GM21825 (cell line): ENCODE measurements at regions not wholly inside any gene's neighbourhood (a gene's known extent, or its start where the extent isn't known, plus 50 kb on each side); places are given as distances from the start of the nearest gene placed in this dataset.

Experiments used
- ATAC-seq: cut with Tn5 transposase; IDR thresholded peaks from one replicate; pipeline ENCODE4 v1.9.1; 2021; ENCODE audit warnings: mild to moderate bottlenecking, moderate library complexity; ENCODE audit not compliant: unreplicated experiment

GRCh38 chr10:8460626-8461025, 406.1 kb downstream of the GATA3 start:
- ATAC-seq = no peak

DNA sequence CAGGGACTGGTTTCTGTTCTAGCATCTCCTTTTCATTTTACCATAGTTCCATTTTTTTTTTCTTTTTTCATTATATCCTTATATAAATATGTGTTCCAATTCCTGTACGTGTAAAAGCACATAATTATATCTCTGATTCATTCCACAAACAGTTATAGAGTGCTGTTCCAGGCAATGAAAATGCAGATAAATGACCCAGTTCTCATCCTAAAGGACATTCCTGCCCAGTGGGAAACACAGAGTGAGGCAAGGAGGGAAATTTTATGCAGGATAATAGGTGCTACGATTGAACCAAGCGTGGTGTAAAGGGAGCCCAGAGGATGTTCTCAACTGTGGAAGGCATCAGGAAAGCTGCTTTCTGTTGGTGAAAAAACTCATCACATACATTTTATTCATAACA, 408.1 kb downstream of the GATA3 start:
- no peak for ATAC-seq

DNA sequence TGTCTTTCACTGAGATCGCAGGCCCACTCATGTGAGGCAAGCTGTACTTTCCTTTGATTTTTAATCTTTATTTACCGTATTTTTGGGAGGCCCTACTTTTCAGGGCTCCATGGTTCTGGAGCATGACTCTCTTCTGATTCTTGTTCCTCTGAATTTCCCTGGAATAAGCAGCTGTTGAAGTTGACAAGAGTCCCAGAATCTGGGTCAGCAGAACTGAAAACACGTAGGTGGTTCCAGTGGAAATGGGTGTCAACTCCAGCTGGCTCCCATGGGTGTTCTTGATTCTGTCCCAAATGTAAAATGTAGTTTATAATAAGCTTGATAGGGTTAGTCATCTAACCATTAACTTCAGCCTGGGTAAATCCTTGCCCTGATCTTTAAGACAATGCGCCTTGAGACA, 409.4 kb downstream of the GATA3 start:
- ATAC-seq = no peak

GRCh38 chr10:8468477-8468876, 414.0 kb downstream of the GATA3 start:
- no peak for ATAC-seq

DNA sequence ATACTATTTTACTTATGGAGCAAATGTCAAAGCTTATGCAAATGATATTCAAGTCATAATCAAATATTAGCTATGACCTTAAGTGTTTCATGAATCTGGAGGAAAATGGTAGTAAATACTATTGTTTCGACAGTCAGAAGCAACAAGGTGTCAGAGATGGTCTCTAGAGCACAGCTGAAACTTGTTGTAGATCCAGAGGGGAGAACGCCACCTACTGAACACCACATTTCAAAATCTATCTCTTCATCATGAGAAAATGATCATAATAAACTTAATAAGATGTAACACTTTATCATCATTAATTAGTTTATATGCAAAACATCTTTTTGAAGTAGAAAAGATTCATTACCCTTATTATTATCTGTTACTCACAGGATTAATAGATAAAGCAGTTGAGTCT, 418.7 kb downstream of the GATA3 start:
- ATAC-seq = no peak

- ATAC-seq = no peak
Observed at GRCh38 chr10:8477300-8477699, 422.8 kb downstream of the GATA3 start.

DNA sequence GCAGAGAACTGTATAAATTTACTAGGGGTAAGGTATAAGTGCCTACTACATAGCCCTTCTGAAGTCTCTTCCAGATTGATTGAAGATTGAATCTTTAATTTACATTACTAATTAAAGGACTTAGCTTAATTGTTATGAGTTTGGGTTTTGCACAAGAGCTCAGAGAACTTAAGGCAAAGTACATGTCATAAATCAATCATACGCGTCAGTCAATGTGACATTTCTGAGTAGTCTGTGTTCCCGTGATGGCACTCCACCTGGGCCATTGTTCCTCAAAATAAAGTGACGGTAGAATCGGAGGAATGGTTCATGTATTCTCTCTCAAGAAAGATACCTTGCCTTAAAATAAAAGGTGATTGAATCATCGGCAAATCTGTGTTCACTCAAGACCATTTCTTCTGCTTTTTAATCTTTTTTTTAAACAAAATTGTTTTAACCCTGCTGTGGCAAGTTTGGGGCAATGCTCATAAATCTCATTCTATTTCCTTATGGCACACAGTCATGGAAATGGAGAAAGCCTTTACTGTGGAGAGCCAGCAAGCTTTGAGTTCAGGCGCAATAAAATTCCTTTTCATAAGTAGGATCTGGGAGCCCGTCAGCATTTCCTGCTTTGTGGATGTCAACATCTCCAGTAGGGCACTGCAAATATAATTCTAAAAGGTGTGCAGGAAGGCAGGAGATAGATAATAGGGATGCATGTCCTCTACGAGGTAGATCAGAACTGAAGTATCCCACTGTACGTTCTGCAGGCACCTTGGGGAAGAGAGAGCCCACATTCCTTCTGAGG, 427.4 kb downstream of the GATA3 start:
- no peak for ATAC-seq

DNA sequence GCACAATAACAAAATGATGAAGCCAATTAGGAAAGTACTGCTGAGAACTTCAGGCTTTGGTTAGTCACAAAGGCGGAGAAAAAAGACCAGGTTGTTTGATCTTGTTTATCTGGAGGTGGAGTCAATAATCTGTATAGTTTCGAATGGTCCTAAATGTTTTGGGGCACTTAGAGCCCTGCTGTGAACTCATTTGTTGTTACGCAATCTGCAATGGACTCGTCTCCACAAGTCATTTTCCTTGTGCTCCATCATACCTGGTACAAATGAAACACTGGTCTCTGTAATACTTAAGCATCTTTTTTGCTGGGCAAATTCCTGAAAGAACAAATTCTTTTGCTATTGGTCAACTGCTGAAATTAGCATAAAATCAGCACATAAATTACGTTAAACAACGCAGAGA, 430.5 kb downstream of the GATA3 start:
- ATAC-seq = no peak

DNA sequence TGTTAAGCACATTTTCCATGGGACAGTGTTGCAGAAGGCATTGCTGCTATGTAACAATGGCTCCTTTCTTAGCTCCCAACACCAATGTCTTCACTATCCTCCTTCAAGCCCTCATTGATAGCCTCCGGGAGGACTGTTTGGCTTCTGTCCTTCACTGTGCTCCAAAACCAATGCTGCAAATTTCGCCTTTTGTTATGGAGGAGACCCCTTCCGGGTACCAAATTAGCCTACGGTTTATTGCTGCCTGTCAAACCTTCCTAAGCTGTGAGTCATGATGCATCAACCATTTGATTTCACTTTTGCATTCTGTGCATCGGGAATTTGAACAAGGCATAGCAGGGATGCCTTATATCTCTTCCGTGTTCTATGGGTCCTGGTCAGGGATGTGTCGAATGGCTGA, 432.9 kb downstream of the GATA3 start:
- no peak for ATAC-seq

DNA sequence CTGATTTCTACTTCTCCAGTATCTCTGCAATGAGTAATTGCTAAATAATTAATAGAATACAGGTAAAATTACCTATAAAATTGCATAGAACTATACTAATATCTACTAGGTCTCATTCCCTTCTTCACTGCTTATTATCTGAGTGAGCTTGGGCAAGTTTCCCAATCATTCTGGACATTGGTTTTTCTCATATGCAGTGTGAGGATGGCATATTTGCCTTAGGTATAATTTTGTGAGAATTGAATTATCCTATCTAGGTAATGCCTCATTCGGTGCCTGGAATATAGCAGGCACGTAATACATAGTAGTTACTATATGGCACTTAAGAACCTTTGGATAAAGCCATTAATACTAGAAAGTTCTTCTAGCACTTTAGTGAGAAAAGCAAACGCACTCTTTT, 434.7 kb downstream of the GATA3 start:
- ATAC-seq = no peak

DNA sequence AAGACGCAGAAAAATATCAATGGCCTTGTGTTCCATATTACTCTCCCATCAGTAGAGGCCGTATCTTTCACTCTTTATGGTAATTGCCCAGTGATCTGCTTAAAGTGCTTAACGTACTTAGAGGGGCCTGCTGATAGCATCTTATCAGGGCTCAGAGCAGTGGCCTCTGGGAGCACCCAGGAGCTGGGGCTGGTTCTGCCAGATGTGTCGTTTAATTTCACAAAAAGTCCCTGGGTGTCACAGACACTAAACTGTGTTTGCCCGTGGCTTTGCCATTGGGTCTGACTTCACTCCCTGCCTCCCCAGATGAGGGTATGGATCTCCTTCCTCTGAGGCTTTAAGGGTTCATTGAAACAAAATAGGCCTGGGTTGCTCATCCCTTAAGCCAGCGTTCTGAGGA, 435.3 kb downstream of the GATA3 start:
- no peak for ATAC-seq

GRCh38 chr10:8498290-8498689, 443.8 kb downstream of the GATA3 start:
- no peak for ATAC-seq

DNA sequence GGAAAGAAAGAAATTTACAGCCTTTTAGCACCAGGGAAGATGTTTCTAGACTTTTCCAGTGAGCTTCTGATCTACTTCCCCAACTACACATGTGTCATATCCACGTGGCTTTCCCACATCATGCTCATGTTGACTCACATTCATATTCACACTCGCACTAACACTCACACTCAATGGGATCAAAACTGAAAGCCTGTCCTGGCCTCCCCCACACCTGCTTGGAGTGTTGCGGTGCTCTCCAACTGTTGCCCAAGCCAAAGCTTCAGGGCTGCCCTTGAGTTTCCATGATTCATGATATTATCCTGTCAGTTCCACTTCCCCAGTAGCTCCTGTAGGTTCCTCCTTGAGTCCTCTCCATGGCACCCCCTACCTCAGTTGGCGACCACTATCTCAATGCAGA, 444.4 kb downstream of the GATA3 start:
- no peak for ATAC-seq

GRCh38 chr10:8499312-8499711, 444.8 kb downstream of the GATA3 start:
- no peak for ATAC-seq

DNA sequence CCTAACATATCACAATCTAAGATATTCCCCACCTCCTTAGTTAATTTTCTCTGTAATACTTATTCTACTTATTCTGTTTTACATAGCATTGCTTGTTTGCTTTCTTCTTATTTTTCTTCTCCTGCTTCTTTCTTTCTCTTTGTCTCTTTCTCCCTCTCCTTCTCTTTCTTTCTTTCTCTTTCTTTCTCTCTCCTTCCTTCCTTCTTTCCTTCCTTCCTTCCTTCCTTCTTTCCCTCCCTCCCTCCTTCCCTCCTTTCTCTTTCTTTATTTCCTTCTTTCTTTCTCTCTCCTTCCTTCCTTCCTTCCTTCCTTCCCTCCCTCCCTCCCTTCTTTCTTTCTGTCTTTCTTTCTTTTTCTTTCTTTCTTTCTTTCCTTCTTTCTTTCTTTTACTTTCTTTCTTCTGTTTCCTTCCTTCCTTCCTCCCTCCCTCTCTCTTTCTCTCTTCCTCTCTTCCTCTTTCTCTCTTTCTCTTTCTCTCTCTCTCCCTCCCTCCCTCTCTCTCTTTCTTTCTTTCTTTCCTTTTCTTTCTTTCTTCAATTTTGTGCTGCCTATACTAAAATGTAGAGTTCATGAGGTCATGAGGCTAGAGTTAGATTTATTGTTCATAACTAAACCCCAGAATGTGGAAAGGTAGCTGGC, 445.4 kb downstream of the GATA3 start:
- no peak for ATAC-seq

GRCh38 chr10:8502573-8502972, 448.1 kb downstream of the GATA3 start:
- ATAC-seq = no peak

GRCh38 chr10:8504499-8504898, 450.0 kb downstream of the GATA3 start:
- ATAC-seq = no peak

DNA sequence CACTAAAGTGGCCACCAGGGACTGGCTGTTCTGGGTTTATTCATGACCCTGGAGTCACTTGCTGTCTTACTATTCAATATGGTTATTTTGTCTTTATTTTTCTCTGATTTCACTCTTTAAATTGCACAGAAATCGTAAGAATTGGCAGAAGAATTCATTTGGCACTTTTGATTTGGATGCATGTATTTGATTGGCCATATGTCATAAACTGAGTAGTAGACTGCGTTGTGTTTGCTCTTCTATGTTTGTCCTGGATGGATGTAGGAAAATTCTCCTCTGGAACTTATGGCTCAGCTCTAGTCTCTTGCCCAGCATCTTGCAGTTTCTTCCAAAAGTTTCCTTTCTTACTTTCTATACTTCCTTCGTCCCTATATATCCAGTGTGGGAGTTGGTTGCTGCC, 452.7 kb downstream of the GATA3 start:
- ATAC-seq = no peak

- no peak for ATAC-seq
Observed at GRCh38 chr10:8508882-8509281, 454.4 kb downstream of the GATA3 start.

DNA sequence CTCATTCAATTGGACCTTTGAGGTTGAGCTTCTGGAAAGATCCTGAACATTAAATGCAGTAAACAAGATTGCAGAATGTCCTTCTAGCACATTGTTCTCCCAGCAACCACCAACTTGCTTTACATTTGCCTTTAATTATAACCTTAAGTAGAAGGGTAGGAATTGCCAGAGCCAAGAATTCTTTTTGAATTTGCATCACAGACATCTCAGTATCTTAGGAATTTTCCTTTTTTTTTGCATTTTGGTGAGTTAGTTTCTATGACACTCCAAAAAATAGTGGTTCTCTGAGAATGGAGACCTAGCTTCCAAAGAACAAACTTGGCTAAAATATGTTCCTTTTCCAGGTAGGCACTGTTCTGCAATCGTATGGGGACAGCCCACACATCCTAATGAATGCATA, 456.0 kb downstream of the GATA3 start:
- no peak for ATAC-seq

GRCh38 chr10:8511026-8511425, 456.5 kb downstream of the GATA3 start:
- no peak for ATAC-seq
